IPS-NIHi7 (cell line): ENCODE measurements at regions not wholly inside any gene's neighbourhood (a gene's known extent, or its start where the extent isn't known, plus 50 kb on each side); places are given as distances from the start of the nearest gene placed in this dataset.
A peak's percentile ranks its signal among the peaks of the same experiment; 100 is the strongest.

Source experiments
- DNase-seq: peaks from one replicate; pipeline ENCODE4 v3.0.0; 2012; ENCODE audit warnings: mixed read lengths; ENCODE audit errors: extremely low spot score

DNA sequence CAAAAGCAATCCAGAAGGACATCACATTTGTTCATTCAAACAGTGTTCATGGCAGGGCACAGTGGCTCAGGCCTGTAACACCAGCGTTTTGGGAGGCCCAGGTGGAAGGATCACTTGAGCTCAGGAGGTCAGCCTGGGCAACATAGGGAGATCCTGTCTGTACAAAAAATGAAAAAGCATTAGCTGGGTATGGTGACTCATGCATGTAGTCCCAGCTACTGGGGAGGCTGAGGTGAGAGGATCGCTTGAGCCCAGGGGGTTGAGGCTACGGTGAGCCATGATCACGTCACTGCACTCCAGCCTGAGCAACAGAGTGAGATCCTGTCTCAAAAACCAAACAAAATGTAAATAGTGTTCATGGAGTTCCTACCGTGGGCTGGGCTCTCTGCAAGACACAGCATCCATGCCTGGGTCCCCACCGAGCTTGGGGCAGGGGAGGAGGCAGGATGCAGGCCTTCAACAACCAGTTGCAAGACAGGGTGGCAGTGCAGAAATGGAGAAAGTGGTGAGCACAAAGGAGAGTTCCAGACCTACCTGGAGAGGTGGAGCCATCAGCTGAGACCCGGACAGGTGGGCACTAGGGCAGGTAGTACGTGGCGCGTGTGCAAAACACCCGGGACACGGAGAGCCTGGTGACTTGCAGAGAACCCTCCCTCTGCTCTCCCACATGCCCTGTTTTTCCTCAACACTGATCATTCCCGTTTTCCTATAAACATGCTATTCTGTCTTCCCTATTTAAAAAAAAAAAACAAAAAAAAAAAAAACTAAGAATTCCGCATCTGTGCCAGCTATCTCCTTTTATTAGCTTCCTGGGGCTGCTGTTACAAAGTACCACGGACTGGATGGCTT lies 138.9 kb downstream of the TOMM20 start:
- DNase-seq, result no peak

DNA sequence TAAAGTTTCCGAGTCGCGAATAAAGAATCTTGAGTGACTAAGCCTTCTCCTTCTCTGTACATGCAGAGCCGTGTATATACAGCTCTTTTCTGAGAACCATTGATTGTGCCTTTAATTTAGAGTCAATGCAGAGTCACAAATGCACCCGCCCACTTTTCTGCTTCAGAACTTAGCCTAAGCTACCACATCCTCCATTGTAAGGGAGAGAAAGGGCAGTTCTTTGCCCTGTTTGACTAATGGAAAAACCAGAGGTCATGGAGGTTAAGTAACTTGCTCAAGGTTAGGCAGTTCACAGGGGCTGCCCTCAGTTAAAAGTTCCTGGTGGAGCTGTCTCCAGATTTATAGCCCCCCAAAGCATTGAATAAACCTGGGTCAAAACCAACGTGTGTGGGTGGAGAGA lies 139.6 kb downstream of the TOMM20 start:
- DNase-seq, result no peak

- no peak for DNase-seq
Measured at GRCh38 chr1:234988536-234988935, 140.1 kb downstream of the TOMM20 start.

DNA sequence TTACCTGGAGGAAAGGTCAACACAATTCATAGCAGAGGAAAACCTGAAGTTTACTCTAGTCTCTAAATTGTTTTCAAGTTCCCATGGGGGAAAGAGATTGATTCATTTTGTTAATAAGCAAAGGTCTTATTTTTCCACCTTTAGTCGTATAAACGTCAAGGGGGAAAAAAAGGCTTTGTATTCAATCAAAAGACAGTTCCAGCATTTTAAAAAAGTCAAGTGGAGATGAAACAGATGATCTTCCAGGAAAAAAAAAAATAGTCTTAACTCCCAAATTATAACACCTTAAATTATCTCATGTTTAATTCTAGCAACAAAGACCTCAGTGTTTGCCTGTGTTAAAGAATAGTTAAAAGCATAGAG lies 140.5 kb downstream of the TOMM20 start:
- DNase-seq, result no peak

- DNase-seq, result peak; percentile 61
Measured at GRCh38 chr1:234987415-234988154, 141.1 kb downstream of the TOMM20 start.

- DNase-seq, result no peak
Measured at GRCh38 chr1:234986750-234987414, 141.8 kb downstream of the TOMM20 start.

GRCh38 chr1:234985516-234986294 lies 142.9 kb downstream of the TOMM20 start:
- DNase-seq, result no peak

DNA sequence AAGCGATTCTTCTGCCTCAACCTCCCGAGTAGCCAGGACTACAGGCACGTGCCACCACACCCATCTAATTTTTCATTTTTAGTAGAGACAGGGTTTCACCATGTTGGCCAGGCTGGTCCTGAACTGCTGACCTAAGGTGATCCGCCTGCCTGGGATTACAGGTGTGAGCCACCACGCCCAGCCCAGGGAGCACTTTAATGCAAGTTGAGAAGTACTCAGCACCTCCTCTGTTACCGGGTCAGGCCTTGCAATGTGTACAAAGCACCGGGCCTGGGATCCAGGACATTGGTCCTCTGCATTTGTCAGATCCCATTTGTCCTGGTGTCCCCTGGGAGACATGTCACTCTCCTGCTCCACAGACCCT lies 143.6 kb downstream of the TOMM20 start:
- DNase-seq, result no peak

- no peak for DNase-seq
Measured at GRCh38 chr1:234983564-234984238, 144.9 kb downstream of the TOMM20 start.

- no peak for DNase-seq
Measured at GRCh38 chr1:234981758-234982157, 146.9 kb downstream of the TOMM20 start.

- DNase-seq, result no peak
Measured at GRCh38 chr1:234980645-234981396, 147.8 kb downstream of the TOMM20 start.

GRCh38 chr1:234980291-234980644 lies 148.4 kb downstream of the TOMM20 start:
- DNase-seq, result no peak

- DNase-seq, result no peak
Measured at GRCh38 chr1:234979296-234980279, 149.0 kb downstream of the TOMM20 start.

- no peak for DNase-seq
Measured at GRCh38 chr1:234978397-234979295, 150.0 kb downstream of the TOMM20 start.

- DNase-seq, result no peak
Measured at GRCh38 chr1:234977875-234978396, 150.7 kb downstream of the TOMM20 start.

- DNase-seq, result no peak
Measured at GRCh38 chr1:234976861-234977680, 151.6 kb downstream of the TOMM20 start.
